ENCODE measurements at regions not wholly inside any gene's neighbourhood (a gene's known extent, or its start where the extent isn't known, plus 50 kb on each side); places are given as distances from the start of the nearest gene placed in this dataset.
"Not testable (repeated sequence)": the region's sequence is repeated elsewhere in the genome, so short reads cannot be mapped to it uniquely, and the experiment has no call there.

DNA sequence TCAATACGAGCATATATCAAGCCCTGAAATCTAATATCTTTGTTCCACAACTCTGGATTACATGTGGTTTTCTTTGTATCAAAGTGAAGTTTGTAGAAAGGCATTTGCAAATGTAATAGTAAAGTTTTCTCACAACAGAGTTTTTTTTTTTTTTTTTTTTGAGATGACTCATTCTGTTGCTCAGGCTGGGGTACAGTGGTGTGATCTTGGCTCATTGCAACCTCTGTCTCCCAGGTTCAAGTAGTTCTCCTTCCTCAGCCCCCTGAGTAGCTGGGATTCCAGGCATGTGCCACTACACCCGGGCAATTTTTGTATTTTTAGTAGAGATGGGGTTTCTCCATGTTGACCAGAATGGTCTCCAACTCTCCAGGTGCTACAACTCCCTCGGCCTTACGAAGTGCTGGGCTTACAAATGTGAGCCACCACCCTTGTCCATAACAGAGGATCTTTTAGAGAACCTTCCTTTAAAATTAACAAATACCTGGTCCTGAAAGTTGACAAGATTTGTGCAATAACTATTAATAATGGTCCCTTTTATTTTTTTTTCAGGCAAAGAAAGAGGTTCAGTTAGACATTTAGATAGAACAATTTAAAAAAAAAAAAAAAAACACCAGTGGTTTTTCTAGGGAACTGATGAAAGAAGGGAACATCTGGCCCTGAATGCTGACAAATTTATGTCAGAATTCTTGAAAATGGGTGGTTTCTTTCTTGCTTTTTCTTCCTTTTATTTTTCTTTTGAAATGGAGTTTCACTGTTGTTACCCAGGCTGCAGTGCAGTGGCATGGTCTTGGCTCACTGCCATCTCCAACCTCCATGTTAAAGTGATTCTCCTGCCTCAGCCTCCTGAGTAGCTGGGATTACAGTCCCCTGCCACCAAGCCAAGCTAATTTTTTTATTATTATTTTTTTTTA is 278.5 kb downstream of the RPS4Y2 start:
- DNase-seq = no peak

DNA sequence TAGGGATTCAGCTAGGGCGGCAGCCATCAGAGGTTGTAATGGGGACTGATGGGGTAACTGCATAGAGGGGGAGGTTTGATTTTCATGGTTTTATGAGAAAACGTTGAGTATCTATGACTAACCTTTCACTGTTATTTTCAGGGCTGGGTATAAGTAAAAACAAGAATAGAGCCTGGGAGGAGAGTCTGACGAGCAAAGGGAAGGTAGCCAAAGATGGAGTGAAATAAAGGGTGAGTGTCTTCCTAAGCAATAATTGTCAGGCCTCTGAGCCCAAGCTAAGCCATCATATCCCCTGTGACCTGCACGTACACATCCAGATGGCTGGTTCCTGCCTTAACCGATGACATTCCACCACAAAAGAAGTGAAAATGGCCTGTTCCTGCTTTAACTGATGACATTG is 281.5 kb downstream of the RPS4Y2 start:
- DNase-seq = not testable (repeated sequence)

DNA sequence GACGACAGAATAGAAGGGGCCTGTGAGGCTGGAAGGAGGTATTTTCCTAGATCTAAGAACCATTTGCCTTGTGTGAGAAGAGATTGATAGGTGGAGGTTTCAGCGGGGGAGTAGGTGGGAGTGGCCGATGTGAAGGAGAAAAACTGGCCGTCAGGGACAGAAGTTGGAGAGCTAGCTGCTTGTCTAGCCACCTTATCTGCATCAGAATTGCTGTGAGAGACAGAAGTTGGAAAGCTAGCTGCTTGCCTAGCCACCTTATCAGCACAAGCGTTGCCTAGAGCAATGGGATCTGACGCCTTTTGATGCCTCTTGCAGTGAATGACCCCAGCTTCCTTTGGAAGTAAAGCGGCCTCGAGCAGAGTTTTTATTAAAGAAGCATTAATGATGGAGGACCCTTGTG is 283.9 kb downstream of the RPS4Y2 start:
- DNase-seq = no peak

DNA sequence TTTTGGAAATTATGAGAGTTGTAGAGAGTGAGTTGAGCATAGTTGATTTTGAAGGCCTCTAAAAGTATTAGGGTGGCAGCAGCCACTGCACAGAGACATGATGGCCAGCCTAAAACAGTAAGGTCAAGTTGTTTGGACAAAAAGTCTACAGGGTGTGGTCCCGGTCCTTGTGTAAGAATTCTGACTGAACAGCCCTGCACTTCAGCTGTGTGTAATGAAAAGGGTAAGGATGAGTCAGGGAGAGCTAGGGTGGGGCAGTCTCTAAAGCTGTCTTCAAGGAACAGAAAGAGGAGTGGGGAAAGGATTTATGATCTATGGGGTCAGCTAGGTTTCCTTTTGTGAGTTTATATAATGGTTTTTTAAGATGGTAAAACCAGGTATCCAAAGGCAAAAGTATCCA is 284.8 kb downstream of the RPS4Y2 start:
- not testable (repeated sequence) for DNase-seq

DNA sequence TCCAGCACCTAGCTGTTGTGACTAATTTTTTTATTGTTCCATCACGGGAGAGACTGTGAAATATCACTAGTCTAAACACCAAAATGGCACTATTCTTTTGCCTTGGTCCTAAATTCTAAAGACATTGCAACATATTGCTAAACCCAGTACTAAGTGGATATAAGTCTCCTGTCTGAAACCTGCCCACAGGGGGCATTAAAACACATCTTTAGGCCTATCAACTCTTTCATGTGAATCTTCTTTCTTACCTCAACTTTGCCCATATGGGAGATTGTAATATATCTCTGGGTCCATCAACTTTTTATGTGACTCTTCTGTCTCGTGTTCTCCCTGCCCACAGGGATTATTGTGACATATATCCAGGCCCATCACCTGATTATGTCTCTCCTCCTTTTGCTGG is 317.2 kb downstream of the RPS4Y2 start:
- DNase-seq = peak in 2 of 6 experiments; percentile 0 to 1

DNA sequence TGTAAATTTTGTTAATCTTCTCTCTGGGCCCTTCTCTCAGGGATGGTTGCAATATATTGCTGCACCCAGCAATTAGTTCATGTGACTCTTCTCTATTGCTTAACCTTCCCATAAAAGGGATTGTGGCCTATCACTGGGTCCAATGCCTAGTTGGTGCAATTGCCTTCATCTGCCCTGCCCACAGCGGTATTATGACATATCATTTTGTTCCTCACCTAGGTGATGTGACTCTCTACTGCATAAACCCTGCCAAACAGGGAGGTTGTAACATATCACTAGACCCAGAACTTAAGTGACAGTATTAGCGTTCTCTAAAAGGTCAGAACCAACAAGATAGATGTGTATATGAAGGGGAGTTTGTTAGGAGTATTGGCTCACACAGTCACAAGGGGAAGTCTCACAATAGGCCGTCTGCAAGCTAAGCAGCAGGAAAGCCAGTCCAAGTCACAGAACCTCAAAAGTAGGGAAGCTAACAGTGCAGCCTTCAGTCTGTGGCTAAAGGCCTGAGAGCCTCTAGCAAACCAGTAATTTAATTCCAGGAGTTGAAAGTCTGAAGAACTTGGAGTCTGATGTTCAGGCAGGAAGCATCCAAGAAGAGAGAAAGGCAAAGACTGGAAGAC is 317.8 kb downstream of the RPS4Y2 start:
- no peak for DNase-seq

DNA sequence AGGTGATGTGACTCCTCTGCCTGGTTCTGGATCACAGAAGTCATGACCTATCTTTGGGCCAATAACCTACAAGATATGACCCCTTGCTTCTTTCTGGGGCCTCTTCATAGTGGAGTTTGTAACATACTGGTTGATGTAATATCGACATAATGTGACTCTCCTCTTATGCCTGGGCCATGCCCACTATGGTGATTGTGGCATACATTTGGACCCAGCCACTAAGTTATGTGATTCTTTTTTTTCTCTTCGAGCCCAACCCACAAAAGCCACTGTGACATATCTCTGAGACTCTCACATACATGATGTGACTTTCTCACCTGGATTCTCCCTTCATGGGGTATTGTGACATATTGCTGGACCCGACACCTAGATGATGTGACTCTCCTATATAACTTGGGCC is 319.8 kb downstream of the RPS4Y2 start:
- no peak for DNase-seq

DNA sequence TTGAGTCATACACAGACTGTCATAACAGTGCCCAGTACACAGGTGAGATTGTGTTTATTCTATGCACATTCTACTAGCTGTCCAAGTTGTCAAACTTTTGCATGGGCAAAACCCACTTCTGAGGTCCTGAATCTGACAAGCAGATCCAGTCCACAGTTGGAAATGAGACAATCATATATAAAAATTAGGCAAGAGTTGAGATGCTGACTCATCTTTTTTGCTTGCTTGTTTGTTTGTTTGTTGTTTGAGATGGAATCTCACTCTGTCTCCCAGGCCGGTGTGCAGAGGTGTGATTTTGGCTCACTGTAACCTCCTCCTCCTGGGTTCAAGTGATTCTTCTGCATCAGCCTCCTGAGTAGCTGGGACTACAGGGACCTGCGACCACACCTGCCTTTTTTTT is 323.8 kb downstream of the RPS4Y2 start:
- DNase-seq = no peak

DNA sequence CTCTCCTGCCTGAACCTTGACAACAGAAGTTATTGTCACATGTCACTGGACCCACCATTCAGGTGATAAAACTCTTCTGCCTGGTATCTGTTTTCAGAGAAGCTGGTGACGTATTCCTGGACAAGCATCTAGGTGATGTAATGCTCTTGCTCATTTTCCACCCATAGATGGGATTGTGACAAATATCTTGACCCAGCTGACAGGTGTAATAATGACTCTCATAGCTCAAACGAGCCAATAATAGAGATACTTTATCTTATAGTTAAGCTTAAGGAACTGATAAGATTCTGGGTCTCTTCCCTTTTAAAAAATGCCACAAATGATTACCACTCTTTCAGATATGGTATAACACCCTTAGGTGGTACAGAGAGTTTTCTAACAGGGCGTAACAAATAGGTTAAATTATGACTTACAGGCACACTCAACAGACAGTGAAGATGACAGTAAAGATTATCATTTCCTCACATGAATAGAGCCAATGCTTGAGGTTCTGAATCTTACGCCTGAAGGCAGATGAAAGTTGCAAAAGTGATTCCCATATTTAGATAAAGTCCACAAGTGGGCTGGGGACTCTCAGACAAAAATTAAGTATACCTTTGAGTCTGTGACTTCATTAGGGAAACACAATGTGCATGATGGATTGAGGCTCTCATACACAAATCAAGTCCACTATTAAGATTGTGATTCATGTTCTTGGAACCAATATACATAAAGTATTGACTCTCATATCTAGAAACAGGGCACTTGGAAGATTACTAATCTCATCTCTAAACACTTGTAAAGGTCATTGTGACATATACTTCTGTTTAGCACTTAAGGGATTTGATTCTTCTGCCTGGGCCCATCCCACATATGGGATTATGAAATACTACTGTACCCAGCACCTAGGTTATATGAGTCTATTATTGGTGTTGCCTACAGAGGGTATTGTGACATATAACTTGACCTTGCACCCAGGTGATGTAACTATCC is 326.0 kb downstream of the RPS4Y2 start:
- no peak for DNase-seq

DNA sequence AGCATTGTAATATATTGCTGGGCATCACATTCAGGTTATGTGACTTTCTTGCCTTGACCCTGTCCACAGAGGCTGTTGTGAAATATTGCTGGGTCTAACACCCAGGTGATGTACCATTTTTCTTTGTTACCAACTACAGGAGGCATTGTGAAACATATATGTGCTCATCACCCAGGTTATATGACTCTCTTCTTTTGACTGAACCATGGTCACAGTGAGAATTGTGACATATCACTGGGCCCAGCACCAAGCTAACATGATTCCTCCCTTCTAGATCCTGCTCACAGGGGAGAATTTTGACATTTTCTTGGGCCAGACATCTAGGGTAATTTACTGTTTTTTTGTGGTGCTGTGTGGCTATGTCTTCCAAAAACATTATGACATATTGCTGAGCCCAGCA is 326.7 kb downstream of the RPS4Y2 start:
- DNase-seq = no peak

DNA sequence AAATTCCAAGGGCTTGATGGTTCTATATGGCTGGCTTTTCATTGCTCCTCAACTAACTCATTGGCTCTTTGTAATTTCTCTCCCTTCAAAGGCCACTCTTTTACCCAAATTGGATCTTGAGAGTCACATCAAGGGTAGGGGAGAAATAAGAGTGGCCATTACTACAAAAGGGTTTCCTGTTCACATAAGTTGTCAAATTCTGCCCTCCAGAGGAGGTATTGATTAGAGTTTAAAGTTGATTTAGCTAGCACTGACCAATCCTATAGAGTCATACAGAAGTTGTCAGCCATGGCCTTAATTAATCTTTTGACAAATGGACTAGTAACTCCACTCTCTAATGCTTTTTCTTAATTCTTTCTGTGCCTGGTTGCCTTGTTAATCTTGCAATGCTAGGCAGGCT is 336.0 kb downstream of the RPS4Y2 start:
- no peak for DNase-seq

DNA sequence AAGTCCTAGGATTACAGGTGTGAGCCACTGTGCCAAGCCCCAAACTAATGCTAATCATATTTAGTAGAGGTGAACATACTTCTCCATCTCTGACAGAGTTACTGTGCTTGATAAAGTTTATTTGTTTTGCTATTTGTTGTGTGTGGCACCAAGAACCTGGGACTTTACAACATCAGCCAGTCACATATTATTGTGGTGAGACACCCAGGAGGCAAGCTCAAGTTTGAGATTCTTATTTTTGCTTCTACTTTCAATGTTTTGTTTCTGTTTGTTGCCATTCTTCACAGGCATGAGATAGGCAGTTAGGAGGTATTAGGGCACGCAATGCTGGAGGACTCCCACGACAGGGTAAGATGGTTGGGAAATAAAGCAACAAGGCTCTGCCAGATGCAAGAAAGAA is 346.6 kb downstream of the RPS4Y2 start:
- no peak for DNase-seq

DNA sequence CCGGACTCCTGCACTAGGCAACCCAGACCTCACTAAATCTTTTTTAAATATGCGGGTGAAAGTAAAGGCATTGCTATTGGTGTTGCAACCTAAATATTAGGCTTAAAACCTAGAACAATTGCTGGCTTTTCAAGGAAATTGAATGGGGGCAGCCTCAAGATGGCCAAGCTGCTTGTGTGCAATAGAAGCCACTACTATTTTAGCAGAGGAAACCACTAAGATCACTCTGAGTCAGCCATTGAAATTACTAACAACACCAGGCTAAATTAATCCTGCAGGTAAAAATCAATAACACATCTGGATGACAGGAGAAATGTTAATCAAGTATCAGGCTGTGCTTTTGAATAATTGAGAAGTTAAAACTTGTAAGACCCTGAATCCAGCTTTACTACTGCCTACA is 348.0 kb downstream of the RPS4Y2 start:
- DNase-seq = no peak

DNA sequence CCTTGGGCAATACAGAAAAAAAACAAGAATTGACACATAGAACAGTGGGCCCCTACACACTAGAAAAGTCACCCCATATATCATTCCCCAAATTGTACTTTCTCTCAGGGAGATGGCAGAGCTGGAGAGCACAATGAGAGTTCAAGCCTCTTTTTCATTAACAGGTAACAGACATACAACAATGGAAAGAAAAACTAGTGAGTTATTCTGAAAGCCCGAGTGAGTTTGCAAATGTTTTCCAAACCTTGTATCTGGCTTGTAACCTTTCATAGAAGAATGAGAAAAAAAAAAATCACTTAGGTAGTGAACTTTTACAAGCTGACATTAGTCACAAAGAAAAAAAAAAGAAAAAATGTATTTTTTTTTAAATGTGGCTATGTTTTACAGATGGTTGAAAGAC is 349.6 kb downstream of the RPS4Y2 start:
- no peak for DNase-seq

DNA sequence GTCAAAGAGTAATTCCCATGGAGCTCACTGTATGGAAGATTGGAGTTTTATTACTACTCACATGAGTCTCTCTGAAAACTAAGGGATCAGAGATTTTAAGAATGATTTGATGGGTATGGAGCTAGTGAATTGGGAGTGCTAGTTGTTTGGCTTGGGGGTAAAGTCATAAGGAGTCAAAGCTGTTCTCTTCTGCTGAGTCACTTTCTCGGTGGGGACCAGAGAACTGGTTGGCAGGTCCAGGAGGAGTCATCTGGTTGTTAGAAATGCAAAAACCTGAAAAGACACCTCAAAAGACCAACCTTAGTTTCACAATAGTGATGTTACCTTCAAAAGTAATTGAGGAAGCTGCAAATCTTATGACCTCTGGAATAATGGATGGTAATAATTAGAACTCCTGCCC is 355.4 kb downstream of the RPS4Y2 start:
- no peak for DNase-seq

DNA sequence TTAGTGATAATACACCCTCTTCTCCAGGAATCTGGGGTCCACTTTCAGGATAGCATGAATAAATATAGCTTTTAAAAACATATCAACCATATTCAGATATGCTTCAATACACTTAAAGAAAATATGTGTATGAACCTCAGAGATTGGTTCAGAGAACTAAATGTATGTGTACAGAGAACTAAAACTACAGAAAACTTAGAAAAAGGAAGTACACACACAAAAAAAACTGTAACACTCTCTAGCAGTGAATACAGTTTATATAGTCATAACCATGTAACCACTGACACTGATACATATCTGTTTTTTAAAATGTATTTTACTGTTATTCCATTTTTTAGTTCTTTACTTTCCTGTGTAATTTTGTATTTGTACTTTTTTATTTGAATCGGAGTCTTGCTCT is 365.2 kb downstream of the RPS4Y2 start:
- DNase-seq = no peak

DNA sequence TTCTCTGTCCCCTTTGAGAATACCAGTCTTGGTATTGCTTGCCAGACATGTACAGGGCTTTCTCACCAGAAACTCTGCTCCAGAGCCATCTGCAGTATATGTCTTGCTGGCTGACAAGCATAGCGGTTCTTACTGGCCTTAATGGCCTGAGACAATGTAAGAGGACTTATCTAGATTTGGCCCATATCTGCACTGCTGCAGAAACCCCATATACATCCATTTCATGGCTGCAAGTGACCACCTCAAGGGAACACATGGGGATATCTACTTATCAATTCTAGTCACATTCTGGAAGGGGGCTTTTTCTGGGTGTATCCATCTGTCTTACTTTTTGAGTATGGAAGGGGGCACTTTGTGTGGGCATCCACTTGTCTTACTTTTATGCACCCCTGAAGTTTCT is 375.5 kb upstream of the RBMY1B start:
- no peak for DNase-seq

DNA sequence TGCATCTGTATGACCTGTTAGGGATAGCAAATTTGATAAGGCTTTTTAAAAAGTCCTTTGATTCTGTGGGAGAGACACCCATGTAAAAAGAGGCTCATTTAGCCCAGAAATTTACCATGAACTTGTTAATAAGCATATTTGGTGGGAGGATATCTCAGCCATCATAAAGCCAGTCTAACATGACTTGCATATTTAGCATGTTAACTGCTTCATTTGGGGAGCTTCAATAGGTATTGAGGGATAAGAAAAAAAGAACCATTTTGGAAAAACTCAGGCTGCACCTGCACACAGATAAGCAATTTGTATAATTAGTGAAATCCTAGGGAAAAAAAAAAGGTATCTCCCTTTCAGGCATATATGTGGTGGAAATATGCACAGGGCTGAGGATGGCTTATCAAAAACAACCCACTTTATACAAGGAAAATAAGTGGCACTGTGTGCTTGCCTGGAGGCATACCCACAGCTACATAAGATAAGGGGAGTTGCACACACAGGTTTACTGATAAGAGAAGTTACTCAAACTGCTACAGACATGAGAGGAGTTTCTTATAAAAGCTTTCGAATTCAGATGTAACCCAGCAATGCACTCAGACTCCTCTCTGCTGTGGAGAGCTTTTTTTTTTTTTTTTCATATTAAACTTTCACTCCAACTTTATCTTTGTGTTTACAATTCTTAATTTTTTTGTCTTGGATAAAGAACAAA is 372.9 kb upstream of the RBMY1B start:
- peak in 1 of 6 experiments; percentile 4 for DNase-seq

DNA sequence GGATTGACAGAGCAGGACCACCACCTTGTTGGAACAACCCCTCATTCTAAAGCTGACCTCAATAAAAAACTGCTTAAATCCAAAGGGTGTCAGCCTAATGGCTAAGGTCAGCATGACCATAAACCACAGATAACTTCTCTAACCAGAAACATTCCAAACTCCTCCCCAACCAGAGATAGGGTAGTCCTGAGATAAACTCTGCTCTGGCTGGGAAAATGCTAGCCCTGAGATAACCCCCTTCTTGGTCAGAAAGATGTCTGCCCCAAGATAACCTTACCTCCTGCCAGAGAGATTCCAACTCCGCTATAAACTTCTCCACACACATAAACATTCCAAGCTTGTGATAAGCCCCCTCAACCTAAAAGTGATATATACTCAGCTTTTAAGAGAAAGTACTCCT is 364.8 kb upstream of the RBMY1B start:
- DNase-seq = no peak

DNA sequence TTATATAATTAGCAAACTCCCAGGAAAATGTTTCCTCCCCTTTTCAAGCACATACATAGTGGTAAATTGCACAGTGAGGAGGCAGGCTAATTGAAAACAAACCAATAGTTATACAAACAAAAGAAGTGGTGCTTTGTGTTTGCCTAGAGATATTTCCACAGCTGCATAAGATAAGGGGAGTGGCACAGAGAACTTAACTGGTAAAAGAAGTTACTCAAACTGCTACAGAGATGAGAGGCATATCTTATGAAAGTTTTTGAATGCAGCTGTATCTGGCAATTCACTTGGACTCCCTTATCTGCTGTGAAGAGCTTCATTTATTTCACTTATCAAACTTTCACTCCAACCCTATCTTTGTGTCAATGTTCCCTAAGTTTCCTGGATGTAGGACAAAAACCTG is 361.2 kb upstream of the RBMY1B start:
- DNase-seq = no peak

DNA sequence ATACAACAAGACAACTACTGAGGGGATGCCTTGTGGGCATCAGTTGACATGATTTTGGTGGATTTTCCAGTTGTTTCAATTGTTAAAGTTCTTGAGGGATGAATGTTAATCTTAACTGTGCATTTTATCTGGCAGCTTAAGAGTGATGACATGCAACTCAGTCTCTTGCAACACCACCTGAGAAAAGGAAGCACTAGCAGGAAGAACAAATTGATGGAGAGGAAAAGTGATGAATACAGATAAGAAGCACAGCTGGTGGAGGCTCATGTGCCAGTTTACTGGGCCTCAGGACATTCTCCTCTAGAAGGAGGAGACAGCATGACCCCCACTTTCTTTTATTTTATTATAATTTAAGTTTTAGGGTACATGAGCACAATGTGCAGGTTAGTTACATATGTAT is 341.3 kb upstream of the RBMY1B start:
- no peak for DNase-seq

DNA sequence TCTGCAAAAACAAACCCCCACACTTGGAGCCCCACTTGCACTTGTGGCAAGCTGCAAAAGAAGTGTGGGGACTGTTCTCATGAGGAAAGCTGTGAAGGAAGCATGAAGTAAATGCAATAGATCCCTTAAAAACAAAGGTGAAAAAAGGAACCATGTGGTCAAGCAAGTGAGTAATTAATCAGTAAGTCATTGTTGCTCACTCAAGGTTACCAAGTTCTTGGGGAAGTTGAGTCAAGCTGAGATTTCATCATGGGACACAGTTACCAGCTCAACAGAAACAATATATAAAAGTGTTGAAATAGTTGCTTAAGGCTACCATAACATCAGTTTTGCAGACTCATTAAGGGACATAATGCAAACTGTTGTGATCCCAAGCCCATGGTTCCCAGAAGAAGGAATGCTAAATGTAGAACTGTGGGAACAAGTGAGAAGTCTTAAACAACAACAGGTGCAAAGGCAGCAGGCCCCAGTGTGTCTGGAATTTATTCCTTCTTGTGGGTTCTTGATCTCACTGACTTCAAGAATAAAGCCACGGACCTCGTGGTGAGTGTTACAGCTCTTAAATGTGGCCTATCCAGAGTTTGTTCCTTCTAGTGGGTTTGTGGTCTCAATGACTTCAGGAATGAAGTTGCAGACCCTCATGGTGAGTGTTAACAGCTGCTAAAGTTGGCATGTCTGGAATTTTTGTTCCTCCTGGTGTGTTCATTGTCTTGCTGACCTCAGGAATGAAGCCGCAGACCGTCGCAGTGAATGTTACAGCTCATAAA is 336.3 kb upstream of the RBMY1B start:
- no peak for DNase-seq

All from stimulated activated naive CD4-positive, alpha-beta T cell (primary cell).